GM21737 (cell line): ENCODE measurements at regions not wholly inside any gene's neighbourhood (a gene's known extent, or its start where the extent isn't known, plus 50 kb on each side); places are given as distances from the start of the nearest gene placed in this dataset.
"Not testable (repeated sequence)": the region's sequence is repeated elsewhere in the genome, so short reads cannot be mapped to it uniquely, and the experiment has no call there.

Experiments
- ATAC-seq: cut with Tn5 transposase; IDR thresholded peaks from one replicate; pipeline ENCODE4 v1.9.1; 2021; ENCODE audit warnings: mild to moderate bottlenecking, moderate library complexity; ENCODE audit not compliant: unreplicated experiment

DNA sequence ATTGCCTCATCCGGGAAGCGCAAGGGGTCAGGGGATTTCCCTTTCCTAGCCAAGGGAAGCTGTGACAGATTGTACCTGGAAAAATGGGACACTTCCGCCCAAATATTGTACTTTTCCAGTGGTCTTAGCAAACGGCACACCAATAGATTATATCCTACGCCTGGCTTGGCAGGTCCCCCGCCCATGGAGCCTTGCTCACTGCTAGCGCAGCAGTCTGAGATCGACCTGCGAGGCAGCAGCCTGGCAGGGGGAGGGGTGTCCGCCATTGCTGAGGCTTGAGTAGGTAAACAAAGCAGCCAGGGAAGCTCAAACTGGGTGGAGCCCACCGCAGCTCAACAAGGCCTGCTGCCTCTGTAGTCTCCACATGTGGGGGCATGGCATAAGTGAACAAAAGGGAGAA is 1075.4 kb upstream of the GOT2 start:
- ATAC-seq: not testable (repeated sequence)

DNA sequence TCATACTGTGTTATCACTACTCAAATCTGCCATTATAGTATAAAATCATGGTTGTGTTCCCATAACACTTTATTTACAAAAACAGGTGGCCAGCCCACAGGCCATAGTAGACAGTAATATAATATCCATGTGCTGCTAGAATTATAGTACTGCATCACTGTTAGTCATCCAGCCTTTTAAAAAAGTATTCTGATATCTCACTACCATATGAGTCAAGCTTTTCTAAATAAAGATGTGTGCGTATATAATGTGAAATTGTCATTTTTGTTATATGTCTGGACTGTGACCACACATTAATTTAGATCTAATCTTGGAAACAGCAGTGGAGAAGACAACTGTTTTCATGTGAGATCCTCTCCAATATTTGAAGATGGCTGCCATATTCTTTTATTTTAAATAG is 1049.1 kb upstream of the GOT2 start:
- no peak for ATAC-seq

DNA sequence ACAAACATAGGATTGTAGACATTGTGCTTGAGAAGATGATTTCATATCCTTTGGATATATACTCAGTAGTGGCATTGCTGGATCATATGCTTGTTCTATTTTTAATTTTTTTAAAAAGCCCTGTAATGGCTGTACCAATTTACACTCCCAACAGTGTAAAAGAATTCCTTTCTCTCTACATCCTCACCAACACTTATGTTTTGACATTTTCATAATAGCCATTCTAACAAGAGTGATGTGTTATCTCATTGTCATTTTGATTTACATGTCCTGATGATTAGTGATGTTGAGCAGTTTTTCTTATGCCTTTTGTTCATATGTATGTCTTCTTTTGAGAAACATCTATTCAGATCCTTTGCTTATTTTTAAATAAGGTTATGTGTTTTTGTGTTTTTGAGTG is 1039.2 kb upstream of the GOT2 start:
- no peak for ATAC-seq

DNA sequence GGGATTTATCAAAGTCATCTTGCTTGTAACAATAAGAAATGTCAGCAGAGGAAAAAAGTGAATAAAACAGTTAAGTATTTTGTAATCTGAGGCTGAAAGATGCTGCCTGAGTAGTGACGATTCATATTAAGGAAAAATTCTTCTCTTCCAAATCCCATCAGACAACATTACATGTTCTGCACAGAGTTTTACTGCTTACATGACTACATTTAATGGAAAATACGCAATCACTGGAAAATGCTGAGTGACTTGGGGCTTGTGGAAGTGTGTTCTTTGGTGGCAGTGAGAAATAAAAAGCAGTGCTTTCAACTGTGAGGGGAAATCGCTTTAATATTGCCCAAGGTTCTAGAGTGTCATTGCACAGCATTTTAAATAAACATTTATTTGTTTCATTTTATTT is 1025.2 kb upstream of the GOT2 start:
- ATAC-seq: no peak

DNA sequence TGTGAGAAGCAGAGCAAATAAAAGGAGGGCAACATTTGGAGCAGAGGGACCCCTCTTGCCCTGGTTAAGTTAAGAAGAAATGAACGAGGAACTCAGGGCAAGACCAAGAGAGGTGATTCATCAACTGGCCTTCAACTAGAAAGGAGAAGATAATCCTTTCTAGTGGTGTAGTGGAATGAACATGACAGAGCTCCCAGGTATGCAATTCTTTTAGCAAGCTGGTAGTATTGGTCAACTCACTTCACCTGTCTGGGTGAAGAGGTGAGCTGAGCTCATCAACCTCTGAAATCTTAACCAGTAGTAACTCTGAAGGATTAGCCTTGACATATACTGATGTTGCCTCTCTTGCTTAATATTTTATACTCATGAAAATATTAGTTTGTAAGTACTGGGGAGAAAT is 1024.7 kb upstream of the GOT2 start:
- ATAC-seq: no peak

DNA sequence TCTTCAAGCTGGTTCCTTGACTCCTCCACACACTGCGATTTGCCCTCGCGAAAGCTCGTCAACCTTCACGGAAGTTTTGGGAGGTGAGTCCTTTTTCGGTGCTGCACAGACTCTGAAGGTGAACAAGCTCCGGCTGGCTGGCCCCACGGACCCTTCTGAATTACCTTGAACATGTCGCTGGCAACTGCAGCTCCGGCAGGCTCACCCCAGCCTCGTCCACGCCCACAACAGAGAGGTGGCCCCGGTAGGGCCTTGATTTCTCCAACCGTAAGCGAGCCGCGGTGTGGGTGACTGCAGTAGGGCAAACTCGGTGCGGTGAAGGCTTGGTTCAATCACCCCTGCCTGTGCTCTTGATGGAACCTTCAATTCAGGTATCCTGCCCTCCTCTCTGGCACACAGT is 1020.7 kb upstream of the GOT2 start:
- no peak for ATAC-seq

DNA sequence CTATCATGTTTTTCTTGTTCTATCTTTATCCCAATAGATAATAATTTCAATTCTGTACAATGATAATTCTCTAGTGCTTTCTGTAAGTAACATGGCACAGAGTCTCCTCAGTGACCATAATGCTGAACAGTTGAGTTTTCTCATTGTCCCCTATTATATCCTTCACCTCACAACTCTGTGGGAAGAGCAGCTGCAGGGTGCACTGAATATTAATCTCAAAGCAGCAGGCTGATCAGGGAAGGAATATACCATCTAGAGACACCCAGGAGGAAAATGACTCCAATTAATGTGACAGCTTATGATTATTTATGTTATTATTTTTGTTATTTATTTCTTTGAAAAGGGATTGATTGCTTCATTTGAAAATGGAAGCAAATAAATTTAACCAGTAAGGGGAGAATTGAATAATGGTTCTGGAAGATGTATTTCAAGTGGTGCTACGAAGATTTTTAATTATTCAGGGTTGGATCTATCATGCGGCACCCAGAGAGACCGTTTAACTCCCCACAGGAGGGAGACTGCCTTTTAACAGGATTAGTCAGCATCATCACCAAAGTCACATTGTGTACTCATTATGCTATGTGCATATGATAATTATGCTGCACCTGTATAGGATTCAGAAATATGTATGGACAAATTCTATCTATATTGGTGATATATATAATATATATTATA is 1015.7 kb upstream of the GOT2 start:
- ATAC-seq: no peak

DNA sequence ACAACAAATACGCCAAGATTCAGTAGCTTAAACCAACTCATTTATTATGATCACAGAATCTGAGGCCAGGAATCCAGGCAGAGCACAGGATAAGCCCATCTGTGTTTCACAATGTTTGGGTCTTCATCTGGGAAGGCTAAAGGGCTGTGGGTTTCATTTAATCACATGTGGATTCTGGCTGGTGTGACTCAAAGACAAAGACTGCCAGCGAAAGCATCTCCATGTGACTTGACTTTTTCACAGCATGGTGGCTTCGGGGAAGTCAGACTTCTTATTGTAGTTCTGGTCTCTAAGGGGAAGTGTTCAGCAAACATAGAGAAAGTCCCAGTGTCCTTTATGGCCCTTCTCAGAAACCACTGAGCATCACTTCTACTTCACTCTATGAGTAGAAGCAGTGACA is 1014.4 kb upstream of the GOT2 start:
- ATAC-seq: no peak

DNA sequence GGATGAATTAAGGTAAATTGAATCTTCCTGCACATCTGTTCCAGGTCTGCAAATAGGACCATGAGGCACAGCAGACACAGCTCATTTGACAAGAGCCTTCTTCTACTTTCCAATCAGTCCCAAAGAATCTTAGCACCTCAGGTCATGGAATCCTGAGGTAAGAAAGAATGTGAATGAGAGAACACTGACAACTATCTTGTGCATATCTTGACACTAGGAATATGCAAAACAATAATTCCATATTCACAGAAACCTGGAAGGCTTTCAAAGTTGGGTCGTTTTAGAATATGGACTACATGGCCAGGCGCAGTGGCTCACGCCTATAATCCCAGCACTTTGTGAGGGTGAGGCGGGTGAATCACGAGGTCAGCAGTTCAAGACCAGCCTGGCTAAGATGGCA is 1009.4 kb upstream of the GOT2 start:
- ATAC-seq: no peak

DNA sequence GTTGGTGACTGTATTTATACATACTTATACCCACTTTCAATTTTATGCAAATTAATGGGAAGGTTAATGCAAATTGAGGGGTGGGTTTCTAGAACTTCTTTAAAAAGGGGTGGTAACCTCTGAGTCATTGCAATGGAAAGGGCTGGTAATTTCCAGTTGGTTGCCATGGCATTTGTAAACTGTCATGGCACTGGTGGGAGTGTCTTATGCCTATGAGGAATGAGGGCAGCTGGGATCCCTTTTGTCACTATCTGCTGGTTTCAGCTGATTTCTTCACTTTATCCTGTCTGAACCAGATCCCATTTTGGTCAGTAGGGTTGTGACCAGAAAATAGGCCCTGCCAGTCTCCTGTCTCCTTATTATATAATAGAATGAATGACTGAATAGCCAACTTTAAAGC is 1006.7 kb upstream of the GOT2 start:
- ATAC-seq: no peak

DNA sequence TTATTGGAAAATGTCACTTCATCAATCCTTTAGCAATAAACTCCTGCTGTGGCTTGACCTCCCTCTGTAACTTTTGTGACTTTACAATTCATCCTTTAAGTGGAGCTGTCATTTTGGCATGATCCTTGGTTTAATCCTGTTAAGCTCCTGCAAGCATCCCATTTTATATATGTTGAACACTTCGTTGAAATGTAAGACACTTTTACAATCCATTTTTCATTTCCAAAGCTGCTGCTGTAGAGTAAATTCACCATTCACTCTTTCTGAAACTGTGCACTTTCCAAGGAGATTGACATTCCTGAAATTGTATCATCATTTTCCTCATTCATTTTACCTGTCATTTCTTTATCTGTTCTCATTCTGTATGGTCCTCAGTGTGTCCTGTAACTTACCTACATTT is 1003.2 kb upstream of the GOT2 start:
- ATAC-seq: no peak

DNA sequence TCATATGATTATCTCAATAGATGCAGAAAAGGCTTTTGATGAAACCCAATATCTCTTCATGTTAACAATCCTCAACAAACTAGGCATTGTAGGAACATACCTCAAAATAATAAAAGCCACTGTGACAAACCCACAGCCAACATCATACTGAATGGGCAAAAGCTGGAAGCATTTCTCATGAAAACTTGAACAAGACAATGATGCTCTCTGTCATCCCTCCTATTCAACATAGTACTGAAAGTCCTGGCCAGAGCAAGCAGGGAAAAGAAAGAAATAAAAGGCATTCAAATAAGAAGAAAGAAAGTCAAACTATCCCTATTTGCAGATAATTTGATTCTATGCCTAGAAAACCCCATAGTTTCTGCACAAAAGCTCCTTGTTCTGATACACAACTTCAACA is 999.2 kb upstream of the GOT2 start:
- ATAC-seq: no peak

DNA sequence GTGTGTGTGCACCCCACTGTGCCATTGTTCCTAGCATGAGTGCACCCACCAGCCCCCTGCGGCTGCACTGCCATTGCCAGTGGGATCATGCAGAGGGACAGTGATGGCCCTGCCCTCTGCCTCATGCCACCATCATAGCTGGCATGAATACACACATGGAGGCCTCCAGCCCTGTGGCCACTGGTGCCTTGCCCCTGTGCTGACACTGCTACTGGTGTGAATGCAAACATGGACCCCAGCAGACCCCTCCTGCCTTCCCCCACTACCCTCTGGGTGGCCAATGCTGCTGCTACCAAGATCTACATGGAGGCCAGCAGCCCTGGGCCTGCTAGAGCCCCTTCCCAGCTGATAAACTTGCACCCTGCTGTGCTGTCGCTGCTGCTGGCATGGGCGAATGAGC is 995.5 kb upstream of the GOT2 start:
- no peak for ATAC-seq

DNA sequence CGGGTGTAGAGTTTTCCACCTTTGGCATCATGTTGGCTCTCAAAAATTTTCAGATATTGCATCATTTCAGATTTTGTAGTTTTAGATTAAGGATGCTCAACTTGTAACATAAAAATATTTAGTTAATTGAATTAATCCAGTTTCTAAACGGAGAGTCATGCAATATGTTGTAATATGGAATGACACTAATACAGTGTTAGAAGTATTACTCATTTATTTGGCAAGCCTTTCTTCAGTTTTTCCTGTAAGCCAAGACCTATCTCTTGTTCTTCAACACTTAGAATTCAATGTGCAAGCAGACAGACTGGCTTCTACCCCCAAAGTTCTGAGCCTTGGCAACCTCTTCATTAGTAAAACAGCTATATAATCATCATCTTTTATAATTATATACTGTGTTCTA is 985.0 kb upstream of the GOT2 start:
- ATAC-seq: no peak

DNA sequence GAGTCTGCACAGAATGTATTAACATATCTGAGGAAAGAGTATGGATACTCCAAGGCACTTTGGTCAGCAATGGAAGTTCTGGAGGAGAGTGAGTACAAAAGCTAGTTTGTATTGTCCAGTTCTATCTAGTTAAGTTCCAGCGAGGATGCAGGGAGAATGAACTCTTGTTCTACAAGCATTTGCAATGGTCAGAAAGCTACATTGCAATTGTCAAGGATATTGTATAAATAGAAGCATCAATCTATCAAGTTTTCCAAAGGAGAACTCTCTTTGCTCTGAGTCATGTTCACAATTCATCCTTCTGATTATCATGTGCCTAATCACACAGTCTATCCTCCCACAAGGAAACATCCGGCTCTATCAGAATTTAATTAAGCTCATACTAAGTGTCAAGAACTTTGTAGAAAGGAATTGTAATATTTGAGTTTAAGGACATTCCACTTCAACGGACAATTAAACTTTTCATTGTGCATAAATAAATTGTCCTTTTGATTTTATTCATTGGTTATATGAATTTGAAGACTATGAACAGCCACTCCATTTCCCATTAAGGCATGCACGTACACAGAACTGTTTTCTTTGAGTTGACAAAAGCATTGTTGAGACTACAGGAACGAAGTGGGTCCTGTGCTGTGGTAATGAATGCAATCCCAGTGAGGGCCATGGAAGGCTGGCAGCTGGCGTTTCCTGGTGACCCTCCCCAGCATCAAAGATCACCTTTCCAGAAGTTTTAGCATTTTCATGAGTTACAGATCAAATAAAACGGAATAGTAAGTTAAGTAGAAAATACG is 973.5 kb upstream of the GOT2 start:
- no peak for ATAC-seq

DNA sequence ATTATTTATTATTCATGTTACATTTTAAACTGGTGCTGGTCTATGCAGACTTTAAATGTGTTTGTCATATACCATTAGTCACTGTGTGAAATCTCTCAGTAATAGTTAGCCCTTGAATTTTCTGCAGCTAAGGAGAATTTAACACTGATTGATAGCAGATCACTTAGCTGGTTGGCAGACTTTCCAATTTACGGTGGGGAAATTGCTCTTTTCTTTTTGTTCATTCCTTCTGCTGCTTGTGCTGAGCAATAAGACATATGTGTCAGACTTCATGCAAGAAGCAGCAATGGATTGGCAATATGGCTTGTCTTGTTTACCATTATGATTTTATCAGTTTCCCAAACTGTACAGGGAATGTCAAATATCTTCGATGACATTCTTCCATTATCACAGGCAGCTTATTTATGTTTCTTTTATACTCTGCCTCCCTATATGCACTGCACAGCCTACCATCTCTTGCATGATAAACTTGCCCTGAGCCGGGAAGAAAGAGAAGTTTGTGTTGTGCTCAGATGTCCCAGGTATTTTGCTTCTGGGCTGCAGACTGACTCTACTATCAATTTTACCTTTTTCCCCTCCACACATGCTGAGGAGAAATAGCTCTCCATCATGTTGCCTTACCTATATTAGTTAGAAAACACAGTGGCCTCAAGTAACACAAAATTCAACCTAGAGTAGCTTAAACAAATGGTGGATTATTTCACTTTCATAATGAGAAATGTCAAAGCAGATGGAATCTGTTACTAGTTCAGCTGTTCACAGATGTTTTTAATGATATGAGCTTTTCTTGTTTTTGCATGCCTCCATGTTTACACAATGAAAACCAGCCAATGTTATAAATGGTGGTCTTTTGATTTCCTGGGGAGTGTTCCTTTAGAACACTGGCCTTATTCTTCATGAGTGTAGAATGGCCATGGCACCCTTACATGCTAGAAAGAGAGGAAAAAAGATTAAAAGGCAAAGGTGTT is 968.1 kb upstream of the GOT2 start:
- no peak for ATAC-seq

DNA sequence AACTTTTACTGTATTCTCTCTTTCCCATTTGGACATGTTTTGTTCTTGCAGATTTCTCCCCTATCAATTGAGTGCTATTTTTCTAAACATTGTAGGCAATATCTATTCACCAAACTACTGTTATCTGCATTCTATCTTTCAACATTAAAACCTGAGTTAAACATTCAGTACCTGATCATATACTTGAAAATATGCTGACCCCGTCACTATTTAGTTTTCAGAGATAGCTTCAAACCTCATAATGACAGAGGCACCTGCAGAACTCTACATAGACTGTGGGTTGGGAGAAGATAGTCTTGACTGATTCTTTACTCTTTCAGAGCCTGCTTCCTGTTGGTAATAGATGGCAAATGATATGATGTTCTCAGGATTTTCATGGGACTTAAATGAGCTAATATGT is 965.7 kb upstream of the GOT2 start:
- no peak for ATAC-seq

DNA sequence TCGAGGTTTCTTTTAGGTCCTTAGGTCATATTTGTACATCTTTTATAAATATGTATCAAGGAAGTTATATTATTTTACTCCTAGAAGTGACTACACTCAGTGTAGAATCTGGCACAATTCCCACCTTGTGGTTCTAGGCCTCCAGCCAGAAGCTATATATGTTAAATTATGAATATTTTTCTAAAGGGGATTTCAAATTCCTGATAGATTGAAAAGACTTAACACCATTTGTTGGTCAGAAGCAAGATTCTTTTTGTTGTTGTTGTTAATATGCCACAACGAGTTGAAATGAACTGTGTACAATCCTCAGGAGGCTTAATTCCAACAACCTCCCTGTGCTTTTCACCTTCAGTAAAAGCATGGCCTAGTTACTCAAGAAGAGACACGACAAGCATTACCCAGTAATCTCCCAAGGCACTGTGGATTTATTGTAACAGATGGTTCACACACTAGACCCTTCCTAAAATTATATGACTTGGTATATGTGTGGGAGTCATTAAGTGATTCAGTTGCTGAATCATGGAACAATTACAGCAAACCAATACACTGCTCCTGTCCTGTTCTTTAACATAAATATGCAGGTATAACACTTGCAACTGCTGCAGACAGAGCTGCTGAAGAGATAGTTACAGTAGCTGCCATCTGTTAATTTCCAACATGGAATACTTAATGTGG is 964.4 kb upstream of the GOT2 start:
- no peak for ATAC-seq

DNA sequence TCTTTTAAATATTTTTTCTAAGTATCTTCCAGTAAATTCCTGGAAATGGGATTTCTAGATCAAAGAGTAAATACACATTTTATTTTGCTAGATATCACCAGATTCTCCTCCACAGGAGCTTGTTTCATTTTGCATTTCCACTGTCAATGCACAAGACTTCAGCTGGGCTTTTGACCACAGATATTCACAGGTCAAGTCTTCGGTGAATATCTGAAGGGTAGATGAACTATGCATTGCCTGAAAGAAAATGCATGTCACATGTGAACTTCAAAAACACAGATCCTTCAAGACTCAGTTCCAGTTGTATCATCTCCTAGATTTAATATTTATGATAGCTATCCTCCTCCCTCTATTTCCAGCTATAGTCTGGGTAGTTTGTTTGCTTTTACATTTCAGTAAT is 963.6 kb upstream of the GOT2 start:
- ATAC-seq: no peak

DNA sequence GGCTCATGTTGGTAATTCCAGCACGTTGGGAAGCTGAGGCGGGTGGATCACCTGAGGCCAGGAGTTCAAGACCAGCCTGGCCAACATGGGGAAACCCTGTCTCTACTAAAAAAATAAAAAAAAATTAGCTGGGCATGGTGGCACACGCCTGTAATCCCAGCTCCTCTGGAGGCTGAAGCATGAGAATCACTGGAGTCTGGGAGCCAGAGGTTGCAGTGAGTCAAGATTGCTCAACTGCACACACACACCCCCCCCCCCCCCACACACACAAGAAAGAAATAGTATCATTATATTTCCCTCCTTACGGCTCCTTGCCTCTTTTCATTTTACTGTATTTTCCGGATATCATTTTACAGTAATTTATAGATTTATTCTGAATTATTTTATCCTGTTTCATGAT is 963.1 kb upstream of the GOT2 start:
- no peak for ATAC-seq

DNA sequence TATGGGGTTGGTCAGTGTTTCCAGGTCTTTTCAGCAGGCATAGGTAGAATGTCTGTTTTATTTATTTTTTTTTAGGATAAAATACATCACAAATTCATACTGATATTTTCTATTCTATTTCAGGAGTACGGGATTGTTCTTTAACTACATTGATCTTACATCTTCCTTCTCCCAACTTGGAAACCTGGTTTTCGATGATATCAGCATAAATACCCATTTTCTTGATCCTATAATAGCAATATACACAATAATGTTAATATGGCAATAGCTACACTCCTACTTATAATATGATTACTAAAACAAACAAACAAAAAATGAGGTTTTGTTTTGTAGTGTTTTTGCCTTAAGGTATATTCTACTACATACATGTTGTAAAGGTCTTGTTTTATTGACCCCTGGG is 962.4 kb upstream of the GOT2 start:
- no peak for ATAC-seq
